Dedifferentiated amniotic fluid mesenchymal stem cell (primary cell): ENCODE measurements at regions not wholly inside any gene's neighbourhood (a gene's known extent, or its start where the extent isn't known, plus 50 kb on each side); places are given as distances from the start of the nearest gene placed in this dataset.

ENCODE experiments used
- DNase-seq: peaks from one replicate; pipeline ENCODE4 v3.0.0-alpha.2; 2016; ENCODE audit errors: extremely low spot score

DNA sequence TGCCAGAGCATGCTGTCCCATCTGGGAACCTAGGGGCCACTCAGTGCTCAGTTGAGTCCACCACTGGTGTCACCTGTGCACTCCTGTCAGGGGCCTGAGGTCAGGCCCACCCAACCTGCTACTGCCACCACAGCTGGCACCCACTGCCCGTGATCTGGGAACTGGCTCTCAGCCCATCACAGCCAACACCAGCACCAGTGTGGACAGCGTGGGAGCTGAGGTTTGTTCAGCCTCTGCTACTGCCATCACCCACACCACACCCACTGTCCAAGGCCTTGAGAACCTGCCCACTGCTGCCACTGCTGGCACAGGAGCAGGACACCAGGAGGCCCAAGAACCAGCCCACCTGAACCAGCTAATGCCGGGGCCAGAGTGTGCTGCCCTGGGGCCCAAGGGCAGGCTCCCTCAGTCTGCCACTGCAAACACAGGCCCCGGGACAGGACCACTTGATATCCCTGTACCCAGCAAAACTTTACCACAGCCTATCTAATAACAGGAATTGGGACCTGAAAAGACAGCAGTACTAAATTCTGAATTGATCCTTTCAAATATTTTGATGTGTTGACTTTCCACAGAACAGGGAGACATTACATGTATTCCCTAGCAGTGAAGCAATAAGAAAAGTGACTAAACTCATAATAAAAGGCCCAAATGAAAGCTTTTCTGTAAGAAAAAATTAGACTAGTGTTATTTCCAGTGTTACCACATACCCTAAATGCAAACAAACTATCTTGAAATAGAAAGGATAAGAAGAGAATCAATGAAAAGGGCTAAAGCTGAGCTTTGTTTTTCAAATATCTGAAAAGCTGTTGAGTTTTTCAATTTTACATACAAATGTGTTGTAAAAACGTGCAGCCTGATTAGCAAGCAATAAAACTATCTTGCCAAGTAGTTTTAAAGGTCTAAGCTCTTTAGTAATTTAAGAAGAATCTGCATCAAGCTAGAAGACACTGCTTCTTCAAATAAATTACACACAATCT lies 640.7 kb downstream of the METTL4 start:
- DNase-seq = no peak

DNA sequence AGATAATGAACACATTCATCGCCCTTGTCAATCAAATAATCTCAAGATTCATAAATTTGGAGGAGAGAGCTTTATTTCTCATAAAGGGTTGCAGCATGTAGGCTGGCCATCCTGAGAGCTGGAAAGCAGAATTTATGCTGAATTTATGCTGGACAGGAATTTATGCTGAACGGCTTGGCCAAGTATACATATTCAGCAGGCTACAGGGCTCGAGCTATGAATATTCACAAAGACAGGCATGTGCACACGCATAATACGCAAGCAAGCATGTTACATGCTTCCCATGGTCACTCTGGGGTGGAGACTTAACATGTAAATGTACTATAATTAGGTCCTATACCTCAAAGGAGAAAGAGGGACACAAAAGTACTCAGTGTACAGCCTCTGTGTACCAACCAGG lies 618.8 kb downstream of the METTL4 start:
- DNase-seq = no peak

DNA sequence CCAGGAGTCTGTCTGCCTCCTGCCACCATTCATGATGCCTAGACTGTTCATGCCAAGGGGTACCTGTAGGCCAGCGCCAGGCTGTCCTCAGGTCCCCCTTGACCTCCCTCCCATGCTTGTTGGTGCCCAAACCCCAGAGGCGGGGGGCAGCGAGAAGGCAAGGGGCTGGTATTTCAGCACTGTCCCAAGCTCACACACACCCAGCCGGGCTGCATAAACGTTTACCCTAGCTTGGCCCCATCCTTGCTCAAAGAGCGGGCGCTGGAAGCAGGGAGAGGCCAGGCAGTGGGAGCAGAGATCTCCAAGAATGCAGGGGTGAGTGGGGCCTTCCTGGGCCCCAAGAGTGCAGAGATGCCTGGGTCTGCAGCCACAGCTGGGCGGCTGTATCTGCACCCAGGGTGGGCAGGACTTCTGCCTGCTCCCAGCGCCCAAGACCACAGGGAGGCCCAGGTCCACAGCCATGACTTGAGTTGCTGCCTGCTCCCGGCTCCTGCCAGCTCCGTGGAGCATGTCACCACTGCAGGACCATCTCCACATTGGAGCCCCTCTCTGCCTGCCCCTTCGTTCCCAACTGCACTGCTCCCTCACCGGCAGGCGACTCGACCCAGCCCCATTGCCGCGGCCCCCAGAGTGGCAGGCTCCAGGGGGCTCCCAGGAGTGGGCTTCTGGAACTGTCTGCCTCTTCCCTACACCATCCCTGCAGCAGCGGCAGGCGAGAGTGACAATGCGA lies 616.6 kb downstream of the METTL4 start:
- DNase-seq = no peak

DNA sequence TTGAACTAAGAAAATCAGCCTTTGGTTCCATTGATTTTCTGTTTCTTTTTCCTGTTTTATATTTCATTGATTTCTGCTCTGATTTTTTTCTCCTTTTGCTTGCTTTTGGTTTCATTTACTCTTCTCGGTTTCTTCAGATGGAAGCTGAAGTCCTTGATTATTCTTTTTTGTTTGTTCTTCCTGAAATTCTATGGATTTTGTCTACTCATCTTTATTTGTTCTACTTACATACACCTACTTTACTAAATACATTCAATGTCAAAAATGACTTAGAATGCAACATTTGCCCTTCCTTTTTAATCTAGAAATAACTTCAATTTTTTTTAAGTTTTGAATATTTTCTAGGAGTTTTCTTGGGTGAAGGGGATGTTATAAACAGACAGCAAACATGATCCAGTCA lies 612.5 kb downstream of the METTL4 start:
- DNase-seq = no peak

DNA sequence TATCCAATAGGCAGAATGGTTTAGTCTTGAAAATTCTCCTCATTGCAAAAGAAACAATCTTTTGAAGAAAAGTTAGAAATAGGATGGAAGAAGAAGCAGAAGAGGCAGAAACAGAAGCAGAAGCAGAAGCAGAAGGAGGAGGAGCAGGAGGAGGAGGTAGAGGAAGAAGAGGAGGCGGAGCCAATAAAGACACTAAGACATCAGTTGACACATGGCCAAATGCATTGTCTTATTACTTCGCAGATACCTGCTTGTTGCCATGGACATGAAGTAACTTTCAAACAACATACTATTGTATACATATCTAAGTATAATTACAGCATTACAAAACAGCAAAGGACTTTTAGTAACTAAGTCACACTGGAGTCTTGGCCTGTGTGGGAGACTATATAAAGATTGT lies 606.3 kb downstream of the METTL4 start:
- no peak for DNase-seq

DNA sequence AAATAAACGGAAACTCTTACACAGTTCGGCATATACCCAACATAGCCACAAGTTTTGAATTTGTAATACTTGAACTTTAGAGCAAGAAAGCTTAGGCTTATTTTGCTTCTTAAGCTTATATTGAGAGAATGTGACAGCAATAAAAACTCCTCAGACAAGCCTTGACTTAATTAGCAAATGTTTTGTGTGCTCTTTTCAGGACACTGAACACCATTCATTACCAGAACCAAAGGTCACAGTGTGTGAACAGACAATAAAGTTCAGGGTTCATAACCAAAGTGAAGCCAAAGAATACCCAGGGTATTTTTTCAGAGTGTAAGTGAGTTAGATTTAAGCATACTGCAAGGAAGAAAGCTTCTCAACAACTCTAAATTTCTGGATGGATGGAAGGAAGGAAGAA lies 605.8 kb downstream of the METTL4 start:
- no peak for DNase-seq

DNA sequence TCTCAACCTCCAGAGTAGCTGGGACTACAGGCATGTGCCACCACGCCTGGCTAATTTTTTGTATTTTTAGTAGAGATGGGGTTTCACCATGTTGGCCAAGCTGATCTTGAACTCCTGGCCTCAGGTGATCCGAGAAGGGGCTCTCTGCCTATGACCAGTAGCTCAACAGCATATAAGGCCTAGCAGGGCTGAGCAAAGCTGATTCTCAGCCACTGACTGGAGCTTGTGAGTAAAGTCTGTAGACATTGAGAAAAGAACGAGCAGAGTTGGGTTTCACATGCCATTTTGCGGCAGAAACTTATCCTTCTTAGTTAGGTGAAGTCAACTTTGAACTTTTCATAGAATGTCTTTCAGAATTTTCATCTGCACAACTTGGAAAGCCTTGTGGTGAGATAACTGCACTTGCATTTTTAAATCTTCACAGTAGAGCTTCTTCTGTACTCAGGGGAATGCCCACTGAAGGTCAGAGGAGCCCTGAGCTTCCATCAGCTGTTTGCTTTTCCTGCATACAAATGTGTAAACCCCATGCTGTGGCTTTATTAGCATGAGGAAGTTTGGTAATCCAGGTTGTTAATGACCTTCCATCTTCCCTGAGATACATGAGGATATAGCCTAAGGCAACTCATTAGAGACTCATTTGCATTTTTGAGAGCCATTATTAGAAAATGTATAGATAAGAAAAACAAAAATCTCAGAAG lies 602.4 kb downstream of the METTL4 start:
- DNase-seq = no peak

DNA sequence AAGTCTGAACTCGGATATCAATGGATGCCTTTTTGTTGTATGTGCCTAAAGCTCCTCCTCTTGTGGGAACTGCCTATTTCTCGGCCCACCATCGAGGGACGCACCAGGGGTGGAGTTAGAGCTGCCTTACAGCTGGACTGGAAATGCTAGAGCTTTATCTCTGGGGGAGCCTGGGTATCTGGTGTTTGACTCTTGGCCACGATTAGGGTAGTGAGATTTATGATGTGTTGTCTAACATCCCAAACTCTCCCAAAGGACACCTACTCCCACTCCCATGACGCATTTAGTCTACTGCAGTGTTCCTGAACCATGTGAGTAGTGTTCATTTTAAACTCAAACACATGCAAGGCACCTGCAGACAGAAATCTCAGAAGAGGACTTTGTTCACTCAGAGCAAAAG lies 594.8 kb downstream of the METTL4 start:
- no peak for DNase-seq

DNA sequence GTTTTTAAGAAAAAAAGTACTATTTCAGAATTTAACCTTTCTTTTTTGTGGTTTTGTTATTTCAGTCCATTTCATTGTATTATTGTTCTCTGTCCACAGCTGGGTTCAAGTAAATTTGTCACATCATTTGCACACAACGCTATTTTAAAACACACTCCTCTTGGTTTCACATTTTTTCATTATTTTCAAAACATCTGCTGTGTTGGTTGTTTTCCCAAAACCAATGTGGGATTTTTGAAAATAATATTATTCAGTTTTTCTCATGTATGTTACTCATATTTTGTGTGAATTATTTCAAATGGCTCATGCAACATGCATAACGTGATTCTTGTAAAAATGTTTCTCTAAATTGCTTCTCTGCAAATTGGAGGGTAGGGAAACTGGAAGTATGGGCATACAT lies 589.2 kb downstream of the METTL4 start:
- DNase-seq = no peak

DNA sequence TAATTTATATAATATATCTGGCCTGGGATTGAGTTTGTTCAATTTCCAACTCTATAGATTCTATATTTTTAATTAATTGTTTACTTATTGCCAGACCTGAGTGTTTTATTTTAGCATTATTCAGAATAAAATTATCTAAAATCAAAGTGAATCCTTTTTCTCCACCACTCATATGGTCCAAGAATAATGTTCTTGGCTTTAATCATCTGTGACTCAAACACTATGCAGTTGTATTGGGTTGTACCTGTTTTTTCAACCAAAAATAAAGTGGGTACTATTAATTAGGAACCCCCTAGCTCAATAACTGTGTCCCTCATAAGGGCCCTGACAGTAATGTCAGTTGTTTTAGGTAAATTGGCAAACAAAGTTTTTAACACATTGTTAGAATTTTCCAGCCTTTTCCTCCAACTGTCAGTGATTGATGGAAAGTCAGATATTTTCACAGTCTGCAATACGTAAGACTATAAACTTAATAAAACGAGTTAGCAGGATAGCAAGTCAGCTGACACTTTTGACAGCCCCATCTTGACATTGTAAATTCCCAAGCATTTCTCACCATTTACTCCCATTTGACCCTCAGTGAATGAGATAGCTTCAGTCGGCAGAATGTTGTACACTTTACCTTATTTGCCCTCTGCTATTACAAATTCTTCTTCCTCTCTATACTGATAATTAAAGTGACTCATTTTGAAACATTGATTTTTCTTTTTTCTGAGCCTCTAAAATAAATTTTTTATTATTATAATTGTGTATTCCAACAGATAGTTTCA lies 587.4 kb downstream of the METTL4 start:
- DNase-seq = no peak

DNA sequence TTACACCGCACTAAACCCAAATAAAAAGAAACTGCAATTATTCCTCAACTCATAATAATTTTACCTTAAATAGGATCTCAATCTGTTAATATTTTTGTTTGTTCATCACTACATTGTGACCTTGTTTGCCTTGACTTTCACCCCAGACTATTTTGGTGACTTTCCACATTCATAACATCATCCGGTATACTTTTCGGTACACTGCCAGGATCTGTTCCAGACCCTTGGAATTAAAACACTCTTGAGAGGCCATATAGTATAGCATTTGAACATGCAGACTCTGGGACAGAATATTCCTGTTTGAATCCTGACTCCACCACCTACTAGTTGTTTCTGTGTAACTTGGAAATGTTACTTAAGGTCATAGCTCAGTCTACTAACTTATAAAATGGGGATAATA lies 577.4 kb downstream of the METTL4 start:
- no peak for DNase-seq

DNA sequence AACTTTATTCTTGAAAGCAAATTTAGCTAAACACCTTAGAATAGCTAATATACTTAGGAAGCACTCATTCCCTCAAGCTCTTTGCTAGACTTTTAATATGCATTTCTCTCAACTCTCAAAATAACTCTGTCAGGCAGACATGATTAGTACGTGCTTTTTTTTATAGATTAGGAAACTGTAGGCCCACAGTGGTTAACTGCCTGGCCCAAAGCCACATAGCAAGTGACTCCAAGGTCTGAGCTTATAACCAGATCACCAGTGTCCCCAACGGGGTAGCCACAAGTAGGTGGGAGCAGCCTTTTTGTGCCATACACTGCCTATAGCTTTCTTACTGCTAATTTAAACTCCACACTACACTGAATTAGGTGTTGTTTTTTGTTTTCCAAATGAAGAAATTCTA lies 576.8 kb downstream of the METTL4 start:
- DNase-seq = no peak

DNA sequence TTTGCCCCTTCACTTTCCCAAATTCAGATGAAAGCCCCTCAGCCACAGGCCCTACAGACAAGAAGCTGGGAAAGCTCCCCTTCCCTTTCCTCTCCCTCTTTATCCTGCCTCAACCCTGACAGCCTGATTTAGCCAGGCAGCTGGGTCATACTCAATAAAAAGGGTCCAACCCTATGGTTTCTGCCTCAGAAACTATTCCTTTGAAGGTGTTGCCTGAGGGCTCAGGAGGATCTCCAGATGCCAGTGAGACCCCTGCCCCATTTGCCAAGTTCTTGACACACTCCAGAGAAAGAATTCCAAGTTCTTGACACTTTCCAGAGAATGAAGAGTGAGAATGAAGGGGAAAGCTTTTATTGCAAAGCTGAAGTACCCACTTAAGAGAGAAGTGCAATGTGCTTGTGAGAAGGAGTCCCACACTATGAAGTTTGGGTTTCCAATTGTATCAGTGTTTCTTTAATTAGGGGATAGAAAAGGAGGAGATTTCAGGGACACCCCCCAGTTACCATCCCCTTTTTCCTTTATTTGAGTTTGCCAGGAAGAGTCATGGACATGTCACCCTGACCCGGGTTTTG lies 576.2 kb downstream of the METTL4 start:
- DNase-seq = no peak

DNA sequence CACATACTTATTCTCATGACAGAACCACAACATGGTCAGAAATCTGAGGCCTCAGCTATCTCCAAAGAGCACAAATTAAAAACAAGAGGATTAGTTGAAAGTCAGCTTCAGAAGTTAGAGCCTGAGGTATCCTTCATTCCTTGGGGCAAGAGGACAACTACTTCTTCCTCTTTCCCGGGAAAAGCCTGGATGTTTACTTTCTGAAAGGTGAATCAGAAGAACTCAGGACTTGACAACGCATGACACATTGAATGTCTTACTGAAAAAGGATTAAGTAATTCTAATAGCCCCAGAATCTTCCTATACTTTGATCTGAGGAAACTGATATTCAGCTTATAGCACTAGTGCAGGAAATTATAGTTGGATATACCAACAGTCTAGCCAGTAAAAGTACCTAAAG lies 573.2 kb downstream of the METTL4 start:
- DNase-seq = no peak

DNA sequence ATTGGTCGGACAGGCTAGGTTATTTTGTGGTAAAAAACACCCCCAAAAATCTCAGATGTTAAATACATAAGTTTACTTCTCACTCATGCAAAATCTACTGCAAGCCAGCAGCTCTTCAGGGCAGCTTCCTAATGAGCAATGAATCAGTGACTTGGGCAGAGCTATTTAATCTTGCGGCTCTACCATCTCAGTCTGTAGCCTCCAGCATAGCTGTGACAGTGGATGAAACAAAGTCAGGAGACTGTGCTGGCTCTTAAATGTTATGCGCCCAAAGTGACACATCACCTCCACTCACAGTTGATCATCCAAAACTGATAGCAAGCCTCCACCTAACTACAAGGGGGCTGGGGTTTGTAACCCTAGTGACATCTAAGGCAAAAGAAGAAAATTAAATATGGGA lies 571.9 kb downstream of the METTL4 start:
- DNase-seq = no peak

DNA sequence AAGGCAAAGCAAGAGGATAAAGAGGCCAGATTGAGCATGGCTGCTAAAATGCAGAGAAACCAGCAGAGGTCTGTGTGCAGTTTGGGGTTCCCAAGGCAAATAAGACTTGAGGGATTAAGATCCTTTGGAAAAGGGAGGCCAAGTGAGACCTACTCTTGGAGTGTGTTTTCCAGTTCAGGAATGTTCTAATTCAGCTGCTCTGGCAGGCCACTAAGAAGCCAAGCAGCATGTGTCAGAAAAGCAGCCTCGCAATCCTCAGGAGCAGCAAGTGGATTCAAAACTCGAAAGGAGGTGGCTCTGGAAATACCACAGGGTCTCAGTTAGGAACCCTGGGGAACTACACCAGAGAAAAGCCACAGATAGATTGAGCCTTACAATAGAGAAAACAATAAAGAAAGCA lies 569.2 kb downstream of the METTL4 start:
- DNase-seq = no peak

DNA sequence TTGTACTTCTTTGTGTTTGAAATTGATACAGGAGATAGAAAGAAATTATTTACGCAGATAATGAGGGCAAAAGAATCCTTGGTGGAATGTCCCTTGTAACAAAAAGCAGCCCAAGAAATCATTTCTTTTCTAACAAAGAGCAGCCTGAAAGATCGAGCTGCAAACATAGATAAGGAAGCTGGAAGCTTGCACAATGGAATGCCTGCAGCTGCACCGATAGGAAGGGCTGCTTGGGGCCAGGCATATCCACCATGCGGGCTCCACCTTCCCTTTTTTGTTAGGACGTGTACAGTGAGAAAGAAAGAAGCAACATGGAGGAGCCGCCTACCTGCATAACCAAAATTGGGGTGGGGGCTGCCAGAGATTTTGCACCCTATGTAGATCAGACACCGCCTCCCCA lies 568.7 kb downstream of the METTL4 start:
- no peak for DNase-seq

DNA sequence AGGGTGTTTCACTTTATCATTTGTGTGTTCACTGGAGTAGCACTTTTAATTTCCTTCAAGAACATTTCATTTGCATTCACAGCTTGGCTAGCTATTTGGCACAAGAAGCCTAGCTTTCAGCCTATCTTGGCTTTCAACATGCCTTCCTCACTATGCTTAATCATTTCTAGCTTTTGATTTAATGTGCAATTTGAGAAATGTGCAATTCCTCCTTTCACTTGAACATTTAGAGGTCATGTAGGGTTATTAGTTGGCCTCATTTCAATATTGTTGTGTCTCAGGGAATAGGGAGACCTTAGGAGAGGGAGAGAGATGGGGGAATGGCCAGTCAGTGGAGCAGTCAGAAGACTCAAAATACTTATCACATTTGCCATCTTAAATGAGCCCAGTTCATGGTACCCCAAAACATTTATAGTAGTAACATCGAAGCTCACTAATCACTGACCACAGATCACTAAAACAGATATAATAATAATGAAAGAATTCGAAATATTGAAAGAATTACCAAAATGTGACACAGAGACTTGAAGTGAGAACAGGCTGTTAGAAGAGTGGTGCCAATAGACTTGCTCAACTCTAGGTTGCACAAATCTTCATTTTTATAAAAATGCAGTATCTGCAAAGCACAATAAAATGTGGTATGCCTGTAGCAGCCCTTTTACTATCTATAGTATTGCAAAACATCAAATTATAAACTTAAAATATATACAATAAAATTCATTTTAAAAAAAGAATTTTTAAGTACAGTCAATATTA lies 561.2 kb downstream of the METTL4 start:
- no peak for DNase-seq

DNA sequence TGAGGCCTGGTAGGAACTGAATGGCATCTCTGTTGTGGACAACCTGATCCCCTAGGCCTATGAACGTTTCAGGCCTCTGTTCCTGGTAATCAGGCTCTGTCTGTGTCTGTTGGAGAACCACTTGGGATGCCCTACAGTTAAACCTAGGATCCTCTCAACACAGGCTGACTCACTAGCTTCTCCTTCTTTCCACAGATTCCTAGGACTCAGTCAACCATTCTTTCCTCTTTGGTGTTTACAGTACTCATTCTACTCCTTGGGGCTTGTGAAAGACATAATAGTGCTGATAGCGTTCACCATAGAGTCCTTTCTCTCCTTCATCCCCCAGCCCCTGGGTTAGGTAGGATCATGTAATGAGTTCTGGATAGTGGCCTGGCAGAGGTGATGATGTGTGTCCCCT lies 544.3 kb downstream of the METTL4 start:
- DNase-seq = no peak

DNA sequence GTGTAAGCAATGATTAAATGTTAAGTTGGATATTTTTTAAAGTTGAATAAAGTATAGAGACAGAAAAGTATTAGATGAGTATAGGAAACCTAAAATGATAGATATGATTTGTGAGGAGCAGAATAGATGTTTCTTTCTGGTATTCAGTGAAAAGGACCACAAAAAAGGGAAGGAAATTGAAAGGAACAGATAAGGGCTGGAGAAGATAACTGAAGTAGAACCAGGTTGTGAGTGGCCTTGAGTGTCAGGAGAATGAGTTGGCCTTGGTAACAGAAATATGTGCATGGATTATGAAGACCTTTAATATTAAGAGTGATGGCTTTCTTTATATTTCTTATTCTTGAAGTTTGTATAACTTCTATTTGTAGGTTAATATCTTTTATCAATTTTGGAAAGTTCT lies 543.5 kb downstream of the METTL4 start:
- DNase-seq = no peak

DNA sequence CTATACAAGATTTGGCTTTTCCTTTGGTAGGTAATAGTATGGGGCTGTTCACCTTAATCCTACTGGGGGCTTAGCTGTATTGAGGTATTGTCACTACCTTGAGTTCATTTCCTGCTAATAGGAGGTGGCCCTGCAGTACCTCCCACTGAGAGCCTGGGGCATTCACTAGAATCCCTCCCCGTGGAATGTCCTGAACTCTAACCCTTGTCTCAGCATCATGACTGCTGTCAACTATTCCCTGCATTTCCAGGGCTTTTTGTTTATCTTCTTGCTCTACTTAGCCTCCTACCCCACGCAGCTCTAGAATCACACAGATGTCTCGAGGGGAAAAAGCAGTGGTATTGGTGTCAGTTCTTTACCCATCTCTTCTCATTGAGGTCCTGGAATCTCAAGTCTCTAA lies 542.3 kb downstream of the METTL4 start:
- DNase-seq = no peak
